ENCODE measurements at regions not wholly inside any gene's neighbourhood (a gene's known extent, or its start where the extent isn't known, plus 50 kb on each side); places are given as distances from the start of the nearest gene placed in this dataset.
"Not testable (repeated sequence)": the region's sequence is repeated elsewhere in the genome, so short reads cannot be mapped to it uniquely, and the experiment has no call there.

- TF ChIP-seq TBP (IDR thresholded peaks at IDR 0.05; ENCODE audit: low read depth, low read length); USF2 (IDR thresholded peaks at IDR 0.05; ENCODE audit: low read length); SIX5 (IDR thresholded peaks at IDR 0.05; ENCODE audit: low read depth, low read length); MAX (IDR thresholded peaks at IDR 0.05); YY1 (IDR thresholded peaks at IDR 0.05; ENCODE audit: low read depth, low read length); POLR2A (IDR thresholded peaks at IDR 0.05; ENCODE audit: control extremely low read depth in 1 of 2, low read depth in 2 of 2, low read length in 2 of 2); CTCF (IDR thresholded peaks at IDR 0.05; ENCODE audit: control extremely low read depth in 1 of 3, insufficient read depth in 1 of 3, low read depth in 1 of 3, low read length in 3 of 3); RXRA (IDR thresholded peaks at IDR 0.05; ENCODE audit: insufficient read depth, low read depth, low read length); PHF8 (conservative IDR thresholded peaks at IDR 0.05; ENCODE audit: low read depth, low read length); JUN (IDR thresholded peaks at IDR 0.05; ENCODE audit: low read depth, low read length); EP300 (IDR thresholded peaks at IDR 0.05; ENCODE audit: borderline replicate concordance in 1 of 2, low read depth in 2 of 2, low read length in 2 of 2); POLR2AphosphoS5 (IDR thresholded peaks at IDR 0.05; ENCODE audit: low read depth, low read length): not testable (repeated sequence)
Observed at GRCh38 chr4:49514171-49514699, 528.2 kb downstream of the CWH43 start.

All from H1 (cell line).